ENCODE measurements at regions not wholly inside any gene's neighbourhood (a gene's known extent, or its start where the extent isn't known, plus 50 kb on each side); places are given as distances from the start of the nearest gene placed in this dataset.

DNA sequence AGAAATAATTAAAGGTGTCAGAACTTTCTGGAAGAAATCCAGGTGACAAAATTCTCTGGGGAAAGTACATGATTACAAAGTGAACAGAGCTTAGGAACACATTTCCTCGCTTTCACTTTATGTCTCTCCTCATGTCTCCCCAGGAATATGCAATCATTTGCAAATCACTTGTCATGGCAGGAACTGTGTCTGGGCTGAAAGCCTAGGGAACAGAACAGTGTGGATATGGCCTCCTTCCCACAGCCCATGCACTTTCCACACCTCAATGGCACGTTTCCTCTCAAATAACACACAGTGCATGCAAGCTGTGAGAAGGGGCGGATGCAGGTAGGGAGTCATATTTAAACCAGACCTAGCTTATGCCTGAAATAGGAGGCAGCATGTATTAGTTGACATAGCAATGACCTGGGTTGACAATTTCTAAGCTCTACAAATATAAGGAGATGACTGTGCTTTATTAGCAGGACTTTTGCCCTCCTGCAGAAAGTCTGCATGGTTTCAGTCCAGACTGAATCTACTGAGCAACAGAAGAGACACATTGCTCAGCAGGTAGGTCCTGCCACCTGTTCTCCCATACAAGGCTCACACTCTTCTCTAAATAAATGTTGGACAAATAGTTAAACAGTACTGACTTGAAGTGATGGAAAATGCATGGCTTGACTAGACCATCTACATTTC, 236.0 kb upstream of the ELAC2 start:
- no peaks in the 10 kb centered on the region for H3K9me2 ChIP-seq (replicated peaks; ENCODE audit: insufficient read depth, low read length)
- H3K4me3 ChIP-seq (ENCODE audit: insufficient read depth, low read length, poor library complexity, severe bottlenecking): no peak overlapping the region
- no peaks in the 10 kb centered on the region for H3K27me3 ChIP-seq (ENCODE audit: low read length)
- H3K9me3 ChIP-seq (ENCODE audit: insufficient read depth, low read length): no peaks in the 10 kb centered on the region
- no peaks in the 10 kb centered on the region for H4K20me1 ChIP-seq (ENCODE audit: low read depth, low read length)
- no peak overlapping the region for H2AFZ ChIP-seq (ENCODE audit: low read depth, low read length, severe bottlenecking)
- no peaks in the 10 kb centered on the region for H3K79me2 ChIP-seq (ENCODE audit: insufficient read depth, low read length)
- no peaks in the 10 kb centered on the region for H3K36me3 ChIP-seq (ENCODE audit: low read length)
- no peak overlapping the region for H3K27ac ChIP-seq (ENCODE audit: low read depth, low read length)
- no peaks in the 10 kb centered on the region for H3F3A ChIP-seq (ENCODE audit: insufficient read depth)
- H3K9ac ChIP-seq (ENCODE audit: low read length): no peak overlapping the region
- H3K4me2 ChIP-seq (ENCODE audit: low read depth, low read length, poor library complexity, severe bottlenecking): no peak overlapping the region
- TF ChIP-seq EZH2phosphoT487 (conservative IDR thresholded peaks at IDR 0.05; ENCODE audit: low read length): no peak
- TF ChIP-seq, protein P1, sequence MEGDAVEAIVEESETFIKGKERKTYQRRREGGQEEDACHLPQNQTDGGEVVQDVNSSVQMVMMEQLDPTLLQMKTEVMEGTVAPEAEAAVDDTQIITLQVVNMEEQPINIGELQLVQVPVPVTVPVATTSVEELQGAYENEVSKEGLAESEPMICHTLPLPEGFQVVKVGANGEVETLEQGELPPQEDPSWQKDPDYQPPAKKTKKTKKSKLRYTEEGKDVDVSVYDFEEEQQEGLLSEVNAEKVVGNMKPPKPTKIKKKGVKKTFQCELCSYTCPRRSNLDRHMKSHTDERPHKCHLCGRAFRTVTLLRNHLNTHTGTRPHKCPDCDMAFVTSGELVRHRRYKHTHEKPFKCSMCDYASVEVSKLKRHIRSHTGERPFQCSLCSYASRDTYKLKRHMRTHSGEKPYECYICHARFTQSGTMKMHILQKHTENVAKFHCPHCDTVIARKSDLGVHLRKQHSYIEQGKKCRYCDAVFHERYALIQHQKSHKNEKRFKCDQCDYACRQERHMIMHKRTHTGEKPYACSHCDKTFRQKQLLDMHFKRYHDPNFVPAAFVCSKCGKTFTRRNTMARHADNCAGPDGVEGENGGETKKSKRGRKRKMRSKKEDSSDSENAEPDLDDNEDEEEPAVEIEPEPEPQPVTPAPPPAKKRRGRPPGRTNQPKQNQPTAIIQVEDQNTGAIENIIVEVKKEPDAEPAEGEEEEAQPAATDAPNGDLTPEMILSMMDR (IDR thresholded peaks at IDR 0.05; ENCODE audit: insufficient read depth, low read length, poor library complexity, severe bottlenecking): no peak

DNA sequence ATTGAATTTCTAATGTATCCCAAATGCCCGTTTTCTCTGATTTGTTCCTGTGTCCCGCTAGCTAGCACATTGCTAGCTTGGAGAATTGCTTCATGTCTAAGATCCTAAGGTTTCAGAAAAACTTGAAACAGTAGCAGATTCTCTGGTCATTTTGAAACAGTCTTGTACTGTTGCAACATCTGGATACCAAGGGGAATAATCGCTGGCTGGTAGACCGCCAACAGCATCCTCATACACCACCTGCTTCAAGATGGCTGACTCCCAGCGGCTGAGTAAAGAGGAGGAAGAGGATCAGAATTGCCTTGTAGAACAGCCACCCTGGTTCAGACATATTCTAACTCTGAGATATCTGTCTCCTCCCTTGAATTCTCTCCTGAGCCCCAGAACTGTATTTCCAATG, 226.7 kb upstream of the ELAC2 start:
- Histone ChIP-seq H2AFZ (ENCODE audit: low read depth, low read length, severe bottlenecking) (no peak overlapping the region), H3K4me3 (ENCODE audit: insufficient read depth, low read length, poor library complexity, severe bottlenecking) (no peak overlapping the region), H3K27me3 (ENCODE audit: low read length) (no peaks in the 10 kb centered on the region), H3K9me2 (replicated peaks; ENCODE audit: insufficient read depth, low read length) (no peaks in the 10 kb centered on the region), H4K20me1 (ENCODE audit: low read depth, low read length) (no peaks in the 10 kb centered on the region), H3K36me3 (ENCODE audit: low read length) (no peaks in the 10 kb centered on the region), H3K27ac (ENCODE audit: low read depth, low read length) (no peak overlapping the region), H3K79me2 (ENCODE audit: insufficient read depth, low read length) (no peaks in the 10 kb centered on the region), H3K9ac (ENCODE audit: low read length) (no peak overlapping the region), H3F3A (ENCODE audit: insufficient read depth) (no peaks in the 10 kb centered on the region), H3K4me2 (ENCODE audit: low read depth, low read length, poor library complexity, severe bottlenecking) (no peak overlapping the region), H3K9me3 (ENCODE audit: insufficient read depth, low read length) (no peaks in the 10 kb centered on the region)
- TF ChIP-seq, protein P1 (IDR thresholded peaks at IDR 0.05; ENCODE audit: insufficient read depth, low read length, poor library complexity, severe bottlenecking): no peak
- no peak for TF ChIP-seq EZH2phosphoT487 (conservative IDR thresholded peaks at IDR 0.05; ENCODE audit: low read length)

DNA sequence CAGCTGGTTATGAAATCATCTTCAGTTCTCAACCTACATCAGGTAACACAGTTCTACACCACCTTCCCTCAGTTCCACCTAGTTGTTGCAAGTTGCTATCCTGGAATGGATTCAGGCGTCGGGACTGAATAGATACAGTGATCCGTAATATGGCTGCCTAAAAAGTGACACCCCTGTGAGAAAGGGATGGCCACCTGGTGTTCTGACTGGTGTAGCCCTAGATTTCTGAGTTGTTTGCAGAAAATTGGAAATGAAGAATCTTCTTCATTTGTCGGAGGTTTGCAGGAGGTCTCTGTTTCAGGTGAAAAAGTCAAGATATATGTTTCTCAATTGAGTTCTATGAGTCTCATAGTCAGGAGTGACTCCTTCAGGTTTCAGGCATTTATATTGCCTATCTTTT, 225.8 kb upstream of the ELAC2 start:
- Histone ChIP-seq H3K36me3 (ENCODE audit: low read length) (no peaks in the 10 kb centered on the region), H3K4me3 (ENCODE audit: insufficient read depth, low read length, poor library complexity, severe bottlenecking) (no peak overlapping the region), H3K79me2 (ENCODE audit: insufficient read depth, low read length) (no peaks in the 10 kb centered on the region), H3F3A (ENCODE audit: insufficient read depth) (no peaks in the 10 kb centered on the region), H3K27me3 (ENCODE audit: low read length) (no peaks in the 10 kb centered on the region), H4K20me1 (ENCODE audit: low read depth, low read length) (no peaks in the 10 kb centered on the region), H3K4me2 (ENCODE audit: low read depth, low read length, poor library complexity, severe bottlenecking) (no peak overlapping the region), H3K9ac (ENCODE audit: low read length) (no peak overlapping the region), H3K9me3 (ENCODE audit: insufficient read depth, low read length) (no peaks in the 10 kb centered on the region), H3K27ac (ENCODE audit: low read depth, low read length) (no peak overlapping the region), H2AFZ (ENCODE audit: low read depth, low read length, severe bottlenecking) (no peak overlapping the region), H3K9me2 (replicated peaks; ENCODE audit: insufficient read depth, low read length) (no peaks in the 10 kb centered on the region)
- TF ChIP-seq, protein P1 (IDR thresholded peaks at IDR 0.05; ENCODE audit: insufficient read depth, low read length, poor library complexity, severe bottlenecking): no peak
- no peak for TF ChIP-seq EZH2phosphoT487 (conservative IDR thresholded peaks at IDR 0.05; ENCODE audit: low read length)

Measured in SU-DHL-6 (cell line).